Vagina (tissue), 2 donors: ENCODE measurements at regions not wholly inside any gene's neighbourhood (a gene's known extent, or its start where the extent isn't known, plus 50 kb on each side); places are given as distances from the start of the nearest gene placed in this dataset.

Experiments
- DNase-seq, 2 donors: peaks; one replicate each; pipeline ENCODE4 v3.0.0-alpha.2; 2017; ENCODE audit errors: extremely low spot score in 2 of 2
- H3K27ac ChIP-seq: fragments of 200-600 bp; sonication (generic); one replicate; pipeline ENCODE4 v1.5.1; 2019
- H3K27me3 ChIP-seq: fragments of 200-600 bp; sonication (generic); one replicate; pipeline ENCODE4 v1.5.1; 2019
- H3K36me3 ChIP-seq, 2 donors: fragments of 200-600 bp; sonication (generic); one replicate each; pipeline ENCODE4 v1.5.1; 2017 to 2019
- H3K4me1 ChIP-seq: fragments of 200-600 bp; sonication (generic); one replicate; pipeline ENCODE4 v1.5.1; 2019
- H3K4me3 ChIP-seq, 2 donors: fragments of 200-600 bp; sonication (generic); 1 replicate in 1 of 2; 2 replicates in 1 of 2; pipeline ENCODE4 v1.5.1; 2016 to 2019
- H3K9me3 ChIP-seq: fragments of 200-600 bp; sonication (generic); one replicate; pipeline ENCODE4 v1.5.1; 2019
- POLR2A ChIP-seq, 2 donors: fragments of 450-650 bp; IDR thresholded peaks; one replicate each; pipeline ENCODE4 v1.6.1; 2017; ENCODE audit warnings: antibody characterized with exemption in 2 of 2, mild to moderate bottlenecking in 2 of 2, moderate library complexity in 2 of 2
- POLR2AphosphoS5 ChIP-seq, 2 donors: sonication (generic); formaldehyde crosslinking; IDR thresholded peaks; one replicate each; pipeline ENCODE4 v1.9.0; 2017; ENCODE audit warnings: antibody characterized with exemption in 2 of 2, mild to moderate bottlenecking in 2 of 2, low read depth in 1 of 2; ENCODE audit not compliant: insufficient read depth in 1 of 2
- intact Hi-C: fragments of 100-400 bp; cut with DNase I; formaldehyde crosslinking; loops from one replicate; pipeline ENCODE4 v1.15.1; 2023
- TF ChIP-seq, protein P1 (sequence below), 3 experiments: fragments of 450-650 bp in 2 of 3; fragments of 200-600 bp in 1 of 3; sonication (generic) in 1 of 3; IDR thresholded peaks; one replicate each; pipeline ENCODE4 v1.5.1; 2017 to 2019; ENCODE audit warnings: antibody characterized with exemption in 3 of 3, mild to moderate bottlenecking in 2 of 3, moderate library complexity in 2 of 3

DNA sequence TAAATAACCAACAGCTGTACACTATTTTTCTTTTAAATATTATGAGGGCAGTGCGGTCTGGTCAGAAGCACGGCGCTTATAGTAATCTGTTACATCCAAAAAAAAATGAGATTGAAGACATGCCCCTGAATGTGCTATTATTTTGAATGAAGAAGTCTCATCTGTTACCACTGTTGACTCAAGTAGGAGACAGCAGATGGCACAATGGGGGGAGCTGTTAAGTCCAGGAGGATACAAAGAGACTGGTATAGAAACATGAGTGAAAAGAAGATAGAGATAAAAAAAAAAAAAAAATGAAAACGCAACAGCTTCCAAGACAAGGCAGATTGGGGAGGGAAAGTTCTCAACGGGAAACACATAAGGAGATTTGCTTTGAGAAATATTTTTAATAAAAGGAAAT lies 425.5 kb upstream of the PKDCC start:
- DNase-seq, result no peak
- H3K27ac ChIP-seq, result no peak overlapping the region
- no peak overlapping the region for H3K4me3 ChIP-seq
- H3K27me3 ChIP-seq, result no peaks in the 10 kb centered on the region
- H3K4me1 ChIP-seq, result peaks cover 6% of the 10 kb centered on the region
- TF ChIP-seq POLR2AphosphoS5 (IDR thresholded peaks at IDR 0.05; ENCODE audit: insufficient read depth in 1 of 2, low read depth in 1 of 2) (no peak), POLR2A (IDR thresholded peaks at IDR 0.05) (no peak)
- TF ChIP-seq, protein P1, sequence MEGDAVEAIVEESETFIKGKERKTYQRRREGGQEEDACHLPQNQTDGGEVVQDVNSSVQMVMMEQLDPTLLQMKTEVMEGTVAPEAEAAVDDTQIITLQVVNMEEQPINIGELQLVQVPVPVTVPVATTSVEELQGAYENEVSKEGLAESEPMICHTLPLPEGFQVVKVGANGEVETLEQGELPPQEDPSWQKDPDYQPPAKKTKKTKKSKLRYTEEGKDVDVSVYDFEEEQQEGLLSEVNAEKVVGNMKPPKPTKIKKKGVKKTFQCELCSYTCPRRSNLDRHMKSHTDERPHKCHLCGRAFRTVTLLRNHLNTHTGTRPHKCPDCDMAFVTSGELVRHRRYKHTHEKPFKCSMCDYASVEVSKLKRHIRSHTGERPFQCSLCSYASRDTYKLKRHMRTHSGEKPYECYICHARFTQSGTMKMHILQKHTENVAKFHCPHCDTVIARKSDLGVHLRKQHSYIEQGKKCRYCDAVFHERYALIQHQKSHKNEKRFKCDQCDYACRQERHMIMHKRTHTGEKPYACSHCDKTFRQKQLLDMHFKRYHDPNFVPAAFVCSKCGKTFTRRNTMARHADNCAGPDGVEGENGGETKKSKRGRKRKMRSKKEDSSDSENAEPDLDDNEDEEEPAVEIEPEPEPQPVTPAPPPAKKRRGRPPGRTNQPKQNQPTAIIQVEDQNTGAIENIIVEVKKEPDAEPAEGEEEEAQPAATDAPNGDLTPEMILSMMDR (IDR thresholded peaks at IDR 0.05), result no peak
- H3K9me3 ChIP-seq, result no peaks in the 10 kb centered on the region
- H3K36me3 ChIP-seq, result no peaks in the 10 kb centered on the region
- intact Hi-C loops, result no loop called here

DNA sequence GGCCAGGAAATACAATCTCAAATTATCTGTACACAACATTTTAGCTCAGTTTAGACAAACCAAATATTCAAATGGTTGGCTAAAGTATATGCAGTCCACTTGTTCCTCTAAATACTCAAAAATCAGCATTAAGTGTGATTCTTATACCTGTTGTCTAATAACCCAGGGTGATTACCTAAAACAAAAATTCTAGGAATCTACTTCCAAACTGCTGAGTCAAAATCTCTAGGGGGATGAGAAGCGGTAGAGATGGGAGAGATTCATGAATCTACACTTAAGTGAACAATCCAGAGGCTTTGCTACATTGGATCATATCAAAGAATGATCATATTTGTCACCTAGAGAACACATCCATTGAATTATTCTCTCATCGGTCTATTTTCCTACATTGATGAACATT lies 420.9 kb upstream of the PKDCC start:
- H3K4me3 ChIP-seq, result no peak overlapping the region
- H3K27ac ChIP-seq, result no peak overlapping the region
- H3K27me3 ChIP-seq, result no peaks in the 10 kb centered on the region
- intact Hi-C loops, result no loop called here
- peaks cover 6% of the 10 kb centered on the region for H3K4me1 ChIP-seq
- DNase-seq, result no peak
- H3K9me3 ChIP-seq, result no peaks in the 10 kb centered on the region
- TF ChIP-seq POLR2AphosphoS5 (IDR thresholded peaks at IDR 0.05; ENCODE audit: insufficient read depth in 1 of 2, low read depth in 1 of 2), result no peak
- no peaks in the 10 kb centered on the region for H3K36me3 ChIP-seq

DNA sequence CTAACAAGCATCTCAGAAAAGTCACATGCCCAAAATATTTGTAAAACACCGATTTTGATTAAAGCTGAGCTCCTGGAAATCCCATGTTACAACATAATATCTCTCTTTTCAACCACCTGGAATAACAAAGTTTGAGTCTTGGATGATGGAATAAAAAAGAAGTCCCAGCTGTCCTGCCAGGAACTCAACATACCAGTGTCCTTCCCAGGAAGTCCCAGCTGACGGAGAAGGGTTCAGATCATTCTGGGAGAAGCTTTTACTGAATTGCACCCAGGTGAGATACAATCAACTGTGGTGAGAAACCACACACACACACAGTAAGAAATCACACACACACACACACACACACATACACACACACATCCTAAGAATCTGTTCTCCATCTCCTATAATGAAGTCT lies 413.1 kb upstream of the PKDCC start:
- Histone ChIP-seq H3K36me3 (no peaks in the 10 kb centered on the region), H3K9me3 (no peaks in the 10 kb centered on the region), H3K4me1 (no peaks in the 10 kb centered on the region), H3K27ac (no peak overlapping the region), H3K4me3 (no peak overlapping the region), H3K27me3 (no peaks in the 10 kb centered on the region)
- no peak for DNase-seq
- intact Hi-C loops, result no loop called here
- TF ChIP-seq, protein P1 (IDR thresholded peaks at IDR 0.05), result no peak
- TF ChIP-seq POLR2A (IDR thresholded peaks at IDR 0.05) (no peak), POLR2AphosphoS5 (IDR thresholded peaks at IDR 0.05; ENCODE audit: insufficient read depth in 1 of 2, low read depth in 1 of 2) (no peak)

DNA sequence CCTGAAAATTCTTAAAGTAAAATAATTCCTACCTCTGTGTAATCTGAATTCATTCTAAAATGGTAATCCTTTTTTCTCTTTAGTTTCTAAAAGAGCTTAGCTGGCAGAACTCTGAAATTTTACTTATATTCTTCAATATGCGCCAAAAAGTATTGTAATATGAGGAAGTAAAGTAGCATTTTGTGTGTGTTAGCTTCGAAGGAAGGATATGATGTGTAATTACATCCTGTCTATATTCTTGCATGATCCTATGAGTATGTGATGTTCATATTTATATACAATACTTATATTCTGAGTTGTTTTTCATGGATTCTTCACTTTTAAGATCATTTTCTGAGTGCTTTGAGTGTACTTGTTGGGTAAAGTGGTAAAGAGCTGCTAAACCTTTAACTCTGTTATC lies 402.9 kb upstream of the PKDCC start:
- Histone ChIP-seq H3K36me3 (no peaks in the 10 kb centered on the region), H3K4me3 (no peak overlapping the region), H3K27ac (no peak overlapping the region), H3K4me1 (no peaks in the 10 kb centered on the region), H3K27me3 (no peaks in the 10 kb centered on the region), H3K9me3 (no peaks in the 10 kb centered on the region)
- no peak for DNase-seq
- intact Hi-C loops, result no loop called here
- TF ChIP-seq POLR2A (IDR thresholded peaks at IDR 0.05) (no peak), POLR2AphosphoS5 (IDR thresholded peaks at IDR 0.05; ENCODE audit: insufficient read depth in 1 of 2, low read depth in 1 of 2) (no peak)
- TF ChIP-seq, protein P1 (IDR thresholded peaks at IDR 0.05), result no peak

DNA sequence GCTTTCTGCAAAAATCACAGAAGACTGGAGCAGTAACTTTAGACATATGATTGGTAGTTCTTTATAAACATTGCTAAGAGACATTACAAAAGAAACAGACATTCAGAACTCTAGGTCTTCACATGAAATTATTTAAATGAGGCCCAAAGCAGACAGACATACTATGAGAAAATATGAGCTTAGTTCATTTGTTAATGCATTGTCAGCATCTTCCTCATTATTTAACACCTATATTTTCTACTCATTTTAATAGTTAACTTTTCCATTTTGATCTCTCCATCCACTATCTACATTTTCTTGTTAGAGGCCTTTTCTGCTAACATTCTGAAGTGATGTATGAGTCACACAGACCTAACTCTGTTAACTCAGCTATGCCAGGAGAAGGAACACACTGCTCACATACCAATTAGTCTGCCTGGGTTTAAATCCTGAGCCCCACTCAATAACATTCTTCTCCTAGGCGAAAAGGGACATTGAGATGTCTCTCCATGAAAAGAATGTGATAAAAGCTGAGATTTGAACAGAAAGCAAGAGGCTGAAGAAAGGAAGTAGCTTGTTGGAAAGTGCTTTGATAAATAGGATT lies 400.3 kb upstream of the PKDCC start:
- H3K4me1 ChIP-seq, result no peaks in the 10 kb centered on the region
- H3K27ac ChIP-seq, result no peak overlapping the region
- H3K9me3 ChIP-seq, result no peaks in the 10 kb centered on the region
- H3K27me3 ChIP-seq, result no peaks in the 10 kb centered on the region
- TF ChIP-seq POLR2AphosphoS5 (IDR thresholded peaks at IDR 0.05; ENCODE audit: insufficient read depth in 1 of 2, low read depth in 1 of 2) (no peak), POLR2A (IDR thresholded peaks at IDR 0.05) (no peak)
- TF ChIP-seq, protein P1 (IDR thresholded peaks at IDR 0.05), result no peak
- no peaks in the 10 kb centered on the region for H3K36me3 ChIP-seq
- intact Hi-C loops, result no loop called here
- no peak for DNase-seq
- no peak overlapping the region for H3K4me3 ChIP-seq
